Prostate gland (tissue), 2 donors: ENCODE measurements at regions not wholly inside any gene's neighbourhood (a gene's known extent, or its start where the extent isn't known, plus 50 kb on each side); places are given as distances from the start of the nearest gene placed in this dataset.
"Not testable (repeated sequence)": the region's sequence is repeated elsewhere in the genome, so short reads cannot be mapped to it uniquely, and the experiment has no call there.

ENCODE experiments used
- DNase-seq: peaks from one replicate; pipeline ENCODE4 v3.0.0-alpha.2; 2019; ENCODE audit warnings: low spot score
- H3K27ac ChIP-seq, 2 donors: fragments of 200-600 bp; sonication (generic); 2 replicates each; pipeline ENCODE4 v1.5.1; 2017 to 2019
- H3K27me3 ChIP-seq: fragments of 200-600 bp; sonication (generic); replicated peaks from 2 replicates; pipeline ENCODE4 v1.5.1; 2019; ENCODE audit not compliant: insufficient read depth
- H3K36me3 ChIP-seq, 2 donors: fragments of 200-600 bp; sonication (generic); 1 replicate in 1 of 2; 2 replicates in 1 of 2; pipeline versions ENCODE4 v1.5.1 to v1.8.1; 2017 to 2019
- H3K4me1 ChIP-seq: fragments of 200-600 bp; sonication (generic); replicated peaks from 2 replicates; pipeline ENCODE4 v1.5.1; 2019
- H3K4me3 ChIP-seq, 2 donors: fragments of 200-600 bp; sonication (generic); 2 replicates each; pipeline ENCODE4 v1.5.1; 2017 to 2019
- H3K9me3 ChIP-seq: fragments of 200-600 bp; sonication (generic); 2 replicates; pipeline ENCODE4 v1.5.1; 2017
- POLR2A ChIP-seq: fragments of 450-650 bp; IDR thresholded peaks from one replicate; pipeline ENCODE4 v1.6.1; 2016; ENCODE audit warnings: antibody characterized with exemption, mild to moderate bottlenecking
- POLR2AphosphoS5 ChIP-seq: sonication (generic); formaldehyde crosslinking; IDR thresholded peaks from one replicate; pipeline ENCODE4 v1.6.1; 2017; ENCODE audit warnings: antibody characterized with exemption
- WGBS: methylation state at CpG from one replicate; pipeline ENCODE4 v1.1.5; 2018; 5-methylcytosine and 5-hydroxymethylcytosine counted together
- intact Hi-C: fragments of 100-400 bp; cut with DNase I; formaldehyde crosslinking; loops from one replicate; pipeline ENCODE4 v1.14.2; 2022
- TF ChIP-seq, protein P1 (sequence below), 4 experiments: fragments of 200-600 bp in 2 of 4; fragments of 450-650 bp in 2 of 4; sonication (generic) in 2 of 4; IDR thresholded peaks; 1 replicate in 3 of 4; 2 replicates in 1 of 4; pipeline ENCODE4 v1.5.1; 2016 to 2019; ENCODE audit warnings: antibody characterized with exemption in 4 of 4, mild to moderate bottlenecking in 2 of 4, moderate library complexity in 2 of 4

DNA sequence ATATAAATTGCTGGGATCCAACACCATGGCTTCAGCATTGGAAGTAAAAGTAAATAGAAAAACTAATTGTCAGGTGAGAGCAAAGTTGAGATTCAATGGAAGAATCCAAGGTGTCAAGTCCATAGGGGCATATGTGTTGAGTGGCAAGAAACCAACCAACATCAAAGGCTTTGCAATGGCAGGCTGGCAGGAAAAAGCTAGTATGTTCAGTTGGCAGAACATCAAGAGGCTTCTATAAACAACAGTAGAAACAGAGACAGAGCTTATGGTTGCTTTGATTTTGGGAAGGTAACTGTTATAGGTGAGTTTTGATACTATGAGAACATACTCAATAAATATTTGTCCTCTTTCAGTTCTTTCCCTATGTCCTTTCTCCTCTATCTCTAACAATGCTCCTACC is 553.7 kb upstream of the MDGA2 start:
- DNase-seq: no peak
- Histone ChIP-seq H3K4me1 (no peaks in the 10 kb centered on the region), H3K27me3 (no peaks in the 10 kb centered on the region), H3K4me3 (no peak overlapping the region), H3K27ac (no peak overlapping the region), H3K36me3 (no peaks in the 10 kb centered on the region), H3K9me3 (no peaks in the 10 kb centered on the region)
- TF ChIP-seq, protein P1, sequence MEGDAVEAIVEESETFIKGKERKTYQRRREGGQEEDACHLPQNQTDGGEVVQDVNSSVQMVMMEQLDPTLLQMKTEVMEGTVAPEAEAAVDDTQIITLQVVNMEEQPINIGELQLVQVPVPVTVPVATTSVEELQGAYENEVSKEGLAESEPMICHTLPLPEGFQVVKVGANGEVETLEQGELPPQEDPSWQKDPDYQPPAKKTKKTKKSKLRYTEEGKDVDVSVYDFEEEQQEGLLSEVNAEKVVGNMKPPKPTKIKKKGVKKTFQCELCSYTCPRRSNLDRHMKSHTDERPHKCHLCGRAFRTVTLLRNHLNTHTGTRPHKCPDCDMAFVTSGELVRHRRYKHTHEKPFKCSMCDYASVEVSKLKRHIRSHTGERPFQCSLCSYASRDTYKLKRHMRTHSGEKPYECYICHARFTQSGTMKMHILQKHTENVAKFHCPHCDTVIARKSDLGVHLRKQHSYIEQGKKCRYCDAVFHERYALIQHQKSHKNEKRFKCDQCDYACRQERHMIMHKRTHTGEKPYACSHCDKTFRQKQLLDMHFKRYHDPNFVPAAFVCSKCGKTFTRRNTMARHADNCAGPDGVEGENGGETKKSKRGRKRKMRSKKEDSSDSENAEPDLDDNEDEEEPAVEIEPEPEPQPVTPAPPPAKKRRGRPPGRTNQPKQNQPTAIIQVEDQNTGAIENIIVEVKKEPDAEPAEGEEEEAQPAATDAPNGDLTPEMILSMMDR (IDR thresholded peaks at IDR 0.05): no peak
- no peak for TF ChIP-seq POLR2A
- TF ChIP-seq POLR2AphosphoS5: no peak
- intact Hi-C loops: no loop called here

DNA sequence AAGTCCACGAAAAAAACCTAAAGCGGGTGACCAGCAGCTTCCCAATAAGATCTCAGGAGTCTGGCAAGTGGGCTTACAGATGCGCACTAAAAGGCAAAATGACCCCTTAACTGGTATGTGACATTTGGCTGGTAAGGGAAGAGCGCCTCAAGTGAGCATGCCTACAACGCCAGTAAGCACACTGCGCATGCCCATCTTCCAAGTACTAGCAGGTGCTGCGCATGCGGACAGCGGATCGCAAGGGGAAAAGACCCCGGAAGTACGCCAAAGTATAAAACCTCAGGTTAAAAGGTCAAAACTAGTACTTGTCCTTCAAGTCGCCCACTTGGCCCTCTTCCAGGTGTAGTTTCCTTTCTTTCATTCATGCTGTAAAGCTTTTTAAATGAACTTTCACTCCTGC is 518.5 kb upstream of the MDGA2 start:
- 91% methylated on average over 13 of the region's 13 CpGs for WGBS
- TF ChIP-seq, protein P1 (IDR thresholded peaks at IDR 0.05): no peak
- TF ChIP-seq POLR2A: no peak
- TF ChIP-seq POLR2AphosphoS5: no peak
- Histone ChIP-seq H3K4me3 (no peak overlapping the region), H3K27ac (no peak overlapping the region), H3K36me3 (no peaks in the 10 kb centered on the region), H3K4me1 (no peaks in the 10 kb centered on the region), H3K9me3 (no peaks in the 10 kb centered on the region), H3K27me3 (no peaks in the 10 kb centered on the region)
- DNase-seq: no peak
- intact Hi-C loops: no loop called here

DNA sequence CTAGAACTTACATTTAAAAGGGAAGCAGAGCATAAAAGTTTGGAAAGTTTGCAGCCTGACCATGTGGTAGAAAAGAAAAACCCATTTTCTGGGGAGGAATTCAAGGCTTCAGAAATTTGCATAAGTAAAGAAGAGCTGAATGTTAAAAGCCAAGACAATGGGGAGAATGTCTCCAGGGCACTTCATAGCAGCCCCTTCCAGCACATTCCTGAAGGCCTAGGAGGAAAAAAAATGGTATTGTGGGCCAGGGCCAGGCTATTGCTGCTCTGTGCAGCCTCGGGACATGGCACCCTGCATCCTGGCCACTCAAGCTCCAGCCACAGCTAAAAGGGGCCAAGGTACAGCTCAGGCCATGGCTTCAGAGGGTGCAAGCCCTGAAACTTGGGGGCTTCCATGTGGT is 474.2 kb upstream of the MDGA2 start:
- H3K4me3 ChIP-seq, intact Hi-C loops, H3K27ac ChIP-seq, H3K27me3 ChIP-seq, H3K9me3 ChIP-seq, DNase-seq, H3K4me1 ChIP-seq, H3K36me3 ChIP-seq: not testable (repeated sequence)
- 77% methylated on average over 1 of the region's 1 CpG for WGBS

DNA sequence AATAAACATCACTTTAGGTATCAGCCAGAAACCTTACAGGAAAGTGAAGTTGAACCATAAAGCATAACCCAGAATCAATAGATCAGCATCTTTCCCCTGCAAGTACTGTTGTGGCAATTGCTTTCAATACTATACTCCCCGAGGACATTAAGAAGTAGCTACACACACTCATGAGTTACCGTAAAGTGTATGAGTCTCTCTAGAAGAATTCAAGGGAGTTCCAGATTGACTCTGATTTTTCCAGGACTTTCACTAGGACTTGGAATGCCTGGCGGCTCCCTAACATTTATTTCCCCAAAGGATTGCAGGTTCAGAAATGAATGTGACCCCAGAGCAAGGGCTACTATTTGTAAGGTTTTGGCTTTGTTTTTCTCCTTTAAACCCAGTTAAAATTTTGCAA is 465.4 kb upstream of the MDGA2 start:
- WGBS: 95% methylated on average over 3 of the region's 3 CpGs
- TF ChIP-seq POLR2A (no peak), POLR2AphosphoS5 (no peak)
- TF ChIP-seq, protein P1 (IDR thresholded peaks at IDR 0.05): no peak
- Histone ChIP-seq H3K4me3 (no peak overlapping the region), H3K36me3 (no peaks in the 10 kb centered on the region), H3K27me3 (no peaks in the 10 kb centered on the region), H3K27ac (no peak overlapping the region), H3K9me3 (no peaks in the 10 kb centered on the region), H3K4me1 (no peaks in the 10 kb centered on the region)
- intact Hi-C loops: no loop called here
- DNase-seq: no peak

DNA sequence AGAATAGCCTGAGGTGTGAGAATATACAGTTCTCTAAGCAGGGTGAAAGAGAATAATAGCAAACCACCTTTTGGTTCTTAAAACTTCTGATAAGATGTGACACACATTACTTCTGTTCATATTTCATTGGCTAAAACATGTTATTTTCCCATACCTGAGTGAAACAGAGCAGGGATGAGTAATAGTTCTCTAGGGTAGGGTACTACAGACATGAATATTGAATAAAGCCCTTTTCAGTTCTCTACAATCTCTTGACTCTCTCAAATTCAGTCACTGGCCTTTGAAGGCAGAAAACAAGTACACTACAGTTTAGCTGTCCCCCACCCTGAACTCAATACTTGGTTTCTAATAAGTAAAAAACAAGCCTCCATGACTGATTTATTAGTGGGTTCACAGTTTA is 454.1 kb upstream of the MDGA2 start:
- intact Hi-C loops: no loop called here
- Histone ChIP-seq H3K9me3 (no peaks in the 10 kb centered on the region), H3K4me1 (no peaks in the 10 kb centered on the region), H3K4me3 (no peak overlapping the region), H3K36me3 (no peaks in the 10 kb centered on the region), H3K27me3 (no peaks in the 10 kb centered on the region), H3K27ac (no peak overlapping the region)
- TF ChIP-seq, protein P1 (IDR thresholded peaks at IDR 0.05): no peak
- TF ChIP-seq POLR2AphosphoS5 (no peak), POLR2A (no peak)
- DNase-seq: no peak

DNA sequence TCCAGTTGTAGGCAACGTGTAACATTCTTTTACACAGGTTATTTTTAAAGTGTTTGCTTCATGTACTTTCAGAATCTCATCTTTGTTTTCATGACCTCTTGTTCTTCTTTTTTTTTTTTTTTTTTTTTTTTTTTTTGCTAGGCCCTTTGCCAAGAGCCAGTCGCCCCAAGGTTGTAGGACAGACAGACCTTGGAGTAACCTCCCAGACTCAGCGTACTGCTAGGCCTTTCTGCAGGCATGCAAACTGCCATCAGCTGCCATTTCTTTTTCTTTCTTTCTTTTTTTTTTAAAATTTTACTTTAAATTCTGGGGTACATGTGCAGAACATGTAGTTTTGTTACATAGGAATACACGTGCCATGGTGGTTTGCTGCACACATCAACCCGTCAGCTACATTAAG is 452.3 kb upstream of the MDGA2 start:
- no peaks in the 10 kb centered on the region for H3K27me3 ChIP-seq
- H3K36me3 ChIP-seq: no peaks in the 10 kb centered on the region
- WGBS: 74% methylated on average over 5 of the region's 5 CpGs
- no peak for TF ChIP-seq POLR2AphosphoS5
- TF ChIP-seq POLR2A: no peak
- TF ChIP-seq, protein P1 (IDR thresholded peaks at IDR 0.05): no peak
- no peak for DNase-seq
- no peak overlapping the region for H3K4me3 ChIP-seq
- H3K9me3 ChIP-seq: no peaks in the 10 kb centered on the region
- H3K27ac ChIP-seq: no peak overlapping the region
- intact Hi-C loops: no loop called here
- H3K4me1 ChIP-seq: no peaks in the 10 kb centered on the region
